Activated CD4-positive, alpha-beta T cell treated with anti-CD3 and anti-CD28 coated beads for 1 hour (primary cell): ENCODE measurements at regions not wholly inside any gene's neighbourhood (a gene's known extent, or its start where the extent isn't known, plus 50 kb on each side); places are given as distances from the start of the nearest gene placed in this dataset.

Experiments used
- DNase-seq: peaks from one replicate; pipeline ENCODE4 v3.0.0-alpha.2; 2020

- DNase-seq = no peak
Observed at GRCh38 chr1:234708700-234709395, 98.9 kb upstream of the IRF2BP2 start.

GRCh38 chr1:234707641-234708040, 97.7 kb upstream of the IRF2BP2 start:
- no peak for DNase-seq

GRCh38 chr1:234706931-234707330, 97.0 kb upstream of the IRF2BP2 start:
- no peak for DNase-seq

GRCh38 chr1:234706199-234706598, 96.2 kb upstream of the IRF2BP2 start:
- no peak for DNase-seq

- DNase-seq = no peak
Observed at GRCh38 chr1:234705615-234706014, 95.6 kb upstream of the IRF2BP2 start.

GRCh38 chr1:234704106-234704887, 94.3 kb upstream of the IRF2BP2 start:
- DNase-seq = no peak

GRCh38 chr1:234702342-234703000, 92.5 kb upstream of the IRF2BP2 start:
- no peak for DNase-seq

GRCh38 chr1:234701737-234702341, 91.9 kb upstream of the IRF2BP2 start:
- DNase-seq = no peak

GRCh38 chr1:234699795-234700665, 90.1 kb upstream of the IRF2BP2 start:
- no peak for DNase-seq

- DNase-seq = no peak
Observed at GRCh38 chr1:234698686-234699085, 88.7 kb upstream of the IRF2BP2 start.

GRCh38 chr1:234697741-234698140, 87.8 kb upstream of the IRF2BP2 start:
- DNase-seq = no peak

- DNase-seq = no peak
Observed at GRCh38 chr1:234697015-234697414, 87.0 kb upstream of the IRF2BP2 start.

GRCh38 chr1:234696148-234696576, 86.2 kb upstream of the IRF2BP2 start:
- no peak for DNase-seq

GRCh38 chr1:234694661-234695060, 84.7 kb upstream of the IRF2BP2 start:
- DNase-seq = no peak

- DNase-seq = no peak
Observed at GRCh38 chr1:234692966-234693580, 83.1 kb upstream of the IRF2BP2 start.

- DNase-seq = no peak
Observed at GRCh38 chr1:234691567-234691966, 81.6 kb upstream of the IRF2BP2 start.

- no peak for DNase-seq
Observed at GRCh38 chr1:234690872-234691271, 80.9 kb upstream of the IRF2BP2 start.

GRCh38 chr1:234689236-234689635, 79.3 kb upstream of the IRF2BP2 start:
- DNase-seq = no peak

GRCh38 chr1:234687011-234687410, 77.0 kb upstream of the IRF2BP2 start:
- DNase-seq = no peak

- no peak for DNase-seq
Observed at GRCh38 chr1:234686035-234686434, 76.1 kb upstream of the IRF2BP2 start.

- no peak for DNase-seq
Observed at GRCh38 chr1:234684856-234685255, 74.9 kb upstream of the IRF2BP2 start.
